ENCODE measurements at regions not wholly inside any gene's neighbourhood (a gene's known extent, or its start where the extent isn't known, plus 50 kb on each side); places are given as distances from the start of the nearest gene placed in this dataset.

DNA sequence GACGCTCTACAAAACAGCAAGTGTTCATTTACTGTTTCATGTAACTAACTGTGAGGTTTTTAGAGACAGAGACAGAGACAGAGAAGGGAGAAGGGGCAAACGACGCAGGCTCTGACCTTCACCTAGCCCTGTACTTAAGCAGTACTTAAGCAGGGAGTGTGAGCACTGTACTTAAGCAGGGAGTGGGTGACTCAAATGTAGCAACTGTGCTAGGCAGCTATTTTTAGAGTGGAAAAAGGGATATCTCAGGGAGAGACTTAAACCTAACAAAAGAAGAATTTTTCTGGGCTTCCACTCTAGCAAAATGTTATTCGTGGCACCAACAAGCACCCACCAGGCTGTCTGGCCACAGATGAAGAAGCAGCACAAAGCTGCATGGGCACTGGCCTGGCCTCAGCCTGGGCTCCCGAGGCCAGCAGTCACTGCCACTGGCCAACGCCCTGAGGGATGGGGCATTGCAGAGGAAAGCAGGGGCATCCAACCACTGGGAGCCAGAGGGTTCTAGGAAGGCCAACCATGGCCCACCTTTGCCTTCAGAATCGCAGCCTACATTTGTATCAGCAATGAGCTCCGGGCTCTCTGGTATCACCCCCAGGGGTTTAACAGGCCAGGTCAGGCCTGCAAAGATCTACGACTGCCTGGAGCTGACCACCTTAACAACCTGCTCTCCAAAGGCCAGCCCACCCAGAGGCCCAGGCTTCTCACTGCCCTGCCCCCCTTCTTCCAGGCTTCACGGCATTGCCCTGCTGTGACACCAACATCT lies 154.3 kb downstream of the TTC32 start:
- no peak for DNase-seq (ENCODE audit: low read depth)

DNA sequence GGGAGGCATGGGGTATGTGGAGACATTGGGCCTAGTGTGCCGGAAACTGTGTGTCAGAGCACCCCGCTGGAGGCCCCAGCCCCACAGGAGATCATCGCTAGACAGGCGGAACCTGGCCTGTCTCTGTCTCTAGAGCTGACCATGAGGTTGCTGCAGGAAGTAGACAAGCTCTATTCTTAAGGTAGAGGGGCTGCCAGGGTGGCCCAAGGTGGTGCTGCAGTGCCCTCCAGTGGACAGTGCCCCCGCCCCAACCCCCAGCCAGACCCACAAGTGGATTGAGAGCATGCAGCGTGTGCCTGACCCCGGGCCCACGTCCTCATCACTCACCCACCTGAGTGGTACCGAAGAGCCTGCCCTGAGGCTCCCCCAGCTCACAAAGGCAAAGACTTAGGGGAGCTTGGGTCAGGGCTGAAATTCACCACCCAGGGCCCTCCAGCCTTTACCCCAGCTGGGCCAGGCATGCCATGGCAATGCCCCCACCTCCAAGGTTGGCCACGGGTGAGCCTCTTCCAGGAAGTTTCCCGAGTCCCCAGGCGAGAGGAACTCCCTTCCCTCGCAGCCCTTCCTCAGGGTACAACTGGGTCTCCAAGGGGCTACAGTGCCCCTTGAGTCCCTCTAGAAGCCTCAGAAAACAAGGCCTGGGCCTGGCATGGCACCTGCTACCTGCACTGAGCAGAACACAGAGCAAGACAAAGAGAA lies 155.0 kb downstream of the TTC32 start:
- DNase-seq (ENCODE audit: low read depth), result peak; percentile 1

DNA sequence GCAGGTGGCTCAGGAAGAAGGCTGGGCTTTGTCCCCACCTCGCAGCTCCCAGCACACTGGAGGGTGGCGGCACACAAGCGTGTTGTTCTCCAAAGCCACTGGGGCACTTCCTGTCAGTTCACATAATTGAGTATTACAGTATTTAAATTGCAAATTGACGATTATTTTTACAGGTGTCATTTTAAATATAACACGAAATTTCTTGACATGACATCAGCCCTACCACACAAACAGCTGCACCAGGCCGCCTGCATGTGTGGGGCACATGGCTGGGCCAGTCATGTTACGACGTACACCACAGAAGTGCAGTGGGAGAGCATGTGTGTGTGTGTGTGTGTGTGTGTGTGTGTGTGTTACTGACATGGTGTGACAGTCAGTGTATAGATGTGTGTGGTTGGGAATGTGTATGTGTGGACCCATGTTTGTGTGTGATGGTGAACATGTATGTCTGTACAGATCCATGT lies 155.6 kb downstream of the TTC32 start:
- no peak for DNase-seq (ENCODE audit: low read depth)

DNA sequence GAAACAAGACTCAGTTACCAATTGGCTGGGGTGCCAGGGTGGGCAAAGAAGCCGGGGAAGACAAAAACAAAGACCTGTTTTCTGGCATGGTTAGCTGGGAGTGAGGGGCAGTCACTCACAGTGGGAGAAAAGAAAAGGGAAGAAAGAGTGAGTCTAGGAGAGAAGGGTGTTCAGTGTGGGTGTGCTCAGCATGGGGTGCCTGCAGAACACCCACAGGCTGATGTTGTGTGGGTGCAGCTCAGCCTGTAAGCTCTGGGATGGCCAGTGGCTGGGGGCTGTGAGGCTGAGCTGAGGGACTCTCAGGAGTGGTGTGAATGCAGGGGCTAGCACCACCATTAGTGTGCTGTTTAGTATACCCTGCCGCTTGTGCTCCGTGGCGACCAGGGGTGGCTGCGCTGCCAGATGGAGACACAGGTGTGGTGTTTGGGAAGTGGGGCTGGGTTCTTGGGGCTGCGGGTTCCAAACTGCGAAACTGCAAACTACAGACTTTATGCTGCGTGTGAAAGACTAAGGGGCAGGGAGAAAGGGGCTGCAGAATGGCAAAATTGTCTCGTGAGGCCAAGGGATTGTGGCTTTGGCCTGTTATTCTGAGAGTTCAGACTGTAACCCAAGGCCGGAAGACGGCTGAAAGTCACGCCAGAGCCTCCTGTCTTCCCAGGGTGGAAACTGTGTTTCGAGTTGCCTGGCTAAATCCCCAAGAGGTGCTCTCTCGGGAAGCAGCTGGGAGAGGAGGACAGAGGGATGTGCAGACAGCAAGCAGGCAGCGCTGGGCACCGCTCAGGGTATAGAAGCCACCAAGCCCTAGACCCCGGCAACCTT lies 156.3 kb downstream of the TTC32 start:
- DNase-seq (ENCODE audit: low read depth), result no peak

DNA sequence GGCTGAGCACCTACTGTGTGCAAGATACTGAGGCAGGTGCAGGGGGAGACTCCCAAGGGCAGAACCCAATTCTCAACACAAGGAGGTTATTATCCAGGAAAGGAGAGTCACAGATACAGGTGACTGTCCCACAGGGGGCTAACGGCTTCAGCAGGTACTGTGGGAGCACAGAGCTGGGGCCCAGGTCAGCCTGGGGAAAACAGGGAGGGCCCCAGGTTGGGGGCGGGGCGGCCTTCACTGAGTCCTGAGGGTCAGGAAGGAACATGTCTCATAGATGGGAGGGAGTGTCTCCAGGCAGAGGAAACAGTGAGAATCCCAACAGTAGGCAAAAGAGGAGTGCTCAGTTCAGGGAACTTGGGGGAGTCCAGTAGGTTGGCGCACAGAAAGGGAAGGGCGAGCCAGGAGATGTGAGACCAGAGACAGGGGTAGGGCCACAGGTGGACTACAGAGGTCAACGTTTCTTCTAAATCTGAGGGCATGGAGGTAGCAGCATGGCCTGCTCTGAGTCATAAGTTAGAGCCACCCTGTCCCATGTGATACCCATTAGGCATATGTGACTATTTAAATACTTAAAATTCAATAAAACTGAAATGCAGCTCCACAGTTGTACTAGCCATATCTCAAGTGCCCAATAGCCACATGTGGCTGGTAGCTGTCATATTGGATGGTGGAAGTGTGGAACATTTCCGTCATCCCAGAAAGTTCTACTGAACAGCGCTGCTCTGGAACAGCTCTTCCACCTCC lies 157.2 kb downstream of the TTC32 start:
- DNase-seq (ENCODE audit: low read depth), result no peak

DNA sequence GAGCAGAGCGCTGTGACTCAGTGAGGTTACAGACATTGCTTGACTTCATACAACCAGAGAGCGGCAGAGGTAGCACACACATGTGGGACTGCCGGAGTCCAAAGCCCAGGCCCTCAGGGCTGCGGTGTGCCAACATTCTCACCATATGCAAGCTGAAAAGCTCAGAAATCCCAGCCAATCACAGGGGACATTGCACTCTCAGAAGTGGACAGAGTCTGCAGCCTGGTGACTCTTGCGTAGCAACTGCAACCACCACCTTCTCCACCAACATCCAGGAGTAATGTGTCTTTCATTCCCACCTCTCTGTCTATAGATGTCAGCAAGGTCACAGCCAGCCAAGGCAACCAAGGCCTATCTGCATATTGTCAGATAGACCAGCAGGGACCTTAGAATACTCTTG lies 158.1 kb downstream of the TTC32 start:
- no peak for DNase-seq (ENCODE audit: low read depth)

DNA sequence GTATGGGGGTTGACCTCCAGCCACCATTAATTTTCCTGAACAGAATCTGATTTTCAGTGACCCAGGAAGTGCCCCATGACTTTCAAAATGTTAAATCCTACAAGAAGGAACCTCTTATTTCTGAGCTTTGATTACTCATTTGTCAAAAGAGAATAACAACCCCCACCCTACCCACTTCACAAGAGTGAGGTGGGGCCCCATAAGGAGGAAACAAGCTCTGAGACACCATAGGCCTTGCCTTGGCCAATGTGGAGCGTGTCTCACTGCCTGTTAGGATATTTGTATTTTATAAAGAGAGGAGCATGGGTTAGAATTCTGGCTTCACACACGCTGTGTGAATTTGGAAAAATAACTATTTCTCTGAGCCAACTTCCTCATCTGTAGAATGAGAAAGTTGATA lies 158.9 kb downstream of the TTC32 start:
- DNase-seq (ENCODE audit: low read depth), result no peak

DNA sequence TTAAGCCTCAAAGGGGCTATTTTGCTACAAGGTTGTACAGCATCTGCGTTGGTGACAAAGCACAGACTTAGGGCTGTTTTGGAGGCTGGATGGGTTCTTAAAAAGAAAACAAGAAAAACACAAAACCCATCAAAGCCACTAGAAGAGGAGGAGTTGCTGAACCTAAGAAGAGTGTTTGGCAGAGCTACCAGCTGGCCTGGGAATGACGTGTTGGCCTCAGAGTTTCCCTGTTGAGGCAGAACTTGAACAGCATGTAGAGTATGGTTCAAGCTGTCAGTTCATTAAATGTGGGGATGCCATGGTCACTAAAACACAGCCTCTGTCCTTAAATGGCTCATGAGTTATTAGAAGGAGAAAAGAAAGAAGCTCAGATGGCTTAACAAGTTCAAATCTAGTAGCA lies 162.5 kb downstream of the TTC32 start:
- no peak for DNase-seq (ENCODE audit: low read depth)

DNA sequence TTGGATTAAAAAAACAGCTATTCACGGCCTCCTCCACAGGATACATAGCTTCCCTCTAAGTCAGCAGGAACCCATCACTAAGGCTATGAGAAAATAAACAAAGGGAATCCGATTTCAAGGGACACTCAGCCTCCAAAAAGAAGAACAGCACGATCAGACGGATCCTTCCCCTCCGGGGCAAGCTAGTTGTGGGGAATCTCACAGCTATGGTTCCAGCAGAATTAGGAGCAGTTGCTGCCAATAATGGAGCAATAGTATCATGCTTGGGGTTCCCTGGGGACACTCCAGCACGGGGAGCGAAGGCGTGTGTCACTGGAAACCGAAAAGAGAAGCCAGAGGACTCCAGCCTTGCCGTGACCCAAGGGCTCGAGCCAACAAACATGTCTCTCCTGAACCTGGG lies 163.1 kb downstream of the TTC32 start:
- no peak for DNase-seq (ENCODE audit: low read depth)

DNA sequence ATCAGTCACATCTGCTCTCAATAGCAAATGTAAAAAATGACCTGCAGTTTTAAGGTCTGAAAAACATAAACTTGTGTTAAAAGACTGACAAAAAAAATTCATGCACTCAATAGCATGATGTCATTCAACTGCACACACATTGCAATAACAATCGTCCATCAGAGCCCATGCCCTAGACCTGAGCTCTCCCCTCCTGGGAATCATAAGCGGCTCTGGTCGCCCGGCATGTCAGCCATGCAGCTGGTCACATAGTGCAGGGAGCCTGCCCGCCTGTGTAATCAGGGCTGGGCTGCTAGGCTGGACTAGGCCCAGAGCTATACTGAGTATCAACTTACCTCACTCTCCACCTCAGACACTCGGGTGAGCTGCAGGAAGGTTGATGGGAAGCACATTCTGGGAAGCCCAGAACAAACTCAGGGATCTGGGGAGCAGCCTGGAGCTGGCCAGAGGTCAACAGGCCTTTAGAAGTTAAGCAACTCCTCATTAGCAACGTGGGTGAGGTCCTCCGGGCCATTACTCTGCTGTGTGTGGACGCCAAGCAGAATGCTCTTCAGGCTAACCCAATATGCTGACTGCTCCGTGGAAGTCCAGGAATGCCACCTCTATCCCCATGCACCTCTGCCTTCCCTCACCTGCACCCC lies 165.5 kb downstream of the TTC32 start:
- no peak for DNase-seq (ENCODE audit: low read depth)

DNA sequence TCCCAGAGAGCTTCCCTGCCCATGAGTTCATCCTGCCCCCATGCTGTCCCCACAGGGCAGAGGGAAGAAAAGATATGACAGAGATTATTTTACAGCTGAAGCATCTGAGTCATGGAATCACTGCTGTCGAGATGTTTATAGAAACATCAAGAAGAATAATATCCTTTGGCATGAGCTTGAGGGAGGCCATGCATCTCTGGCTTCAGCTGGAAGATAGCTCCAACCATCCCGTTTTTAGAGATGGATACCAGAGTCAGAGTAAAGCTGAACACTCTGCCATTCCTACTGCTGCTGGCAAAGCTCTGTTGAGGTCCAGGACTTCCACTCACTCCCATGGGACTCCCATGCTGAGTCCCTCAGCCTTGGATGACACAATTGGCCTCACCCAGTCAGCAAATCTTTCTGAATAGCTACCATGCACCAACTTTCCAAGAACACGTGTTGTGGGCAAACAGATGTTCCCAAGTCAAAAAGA lies 167.8 kb downstream of the TTC32 start:
- DNase-seq (ENCODE audit: low read depth), result no peak

DNA sequence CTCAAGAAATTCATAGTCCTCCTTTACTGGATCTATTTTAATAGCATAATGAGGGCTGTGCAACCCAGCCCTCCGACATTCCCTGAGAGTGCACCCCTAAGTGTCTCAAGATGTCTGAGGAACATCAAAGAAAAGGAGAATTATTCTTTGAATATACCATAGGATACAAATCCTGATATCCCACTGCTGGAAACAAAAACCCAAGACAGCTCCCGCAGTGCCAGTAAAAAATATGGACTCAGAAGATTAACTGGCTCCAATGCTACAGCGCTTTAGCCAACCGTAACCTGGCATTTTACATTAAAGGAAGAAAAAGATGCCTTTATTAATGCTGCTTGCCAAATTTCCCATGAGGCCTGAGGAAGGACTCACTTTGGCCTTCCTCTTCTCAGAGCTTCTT lies 168.4 kb downstream of the TTC32 start:
- no peak for DNase-seq (ENCODE audit: low read depth)

DNA sequence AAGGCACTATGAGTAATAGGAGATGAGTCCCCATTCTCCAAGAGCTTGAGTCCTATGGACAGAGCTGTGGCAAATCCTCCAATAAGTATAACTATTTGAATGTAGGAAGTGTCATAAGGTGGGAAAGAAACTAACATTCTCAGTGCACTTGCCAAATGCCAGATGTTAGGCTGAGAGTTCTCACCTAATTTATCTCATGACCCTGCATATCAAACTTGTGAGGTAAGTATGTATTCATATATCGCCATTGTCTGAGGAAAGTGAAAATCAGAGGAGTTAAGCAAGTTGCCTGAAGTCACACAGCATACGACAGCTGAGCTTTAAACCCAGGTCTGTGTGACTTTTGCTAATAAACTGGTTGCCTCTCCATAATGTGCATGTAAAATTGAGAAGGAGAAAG lies 169.5 kb downstream of the TTC32 start:
- DNase-seq (ENCODE audit: low read depth), result no peak

DNA sequence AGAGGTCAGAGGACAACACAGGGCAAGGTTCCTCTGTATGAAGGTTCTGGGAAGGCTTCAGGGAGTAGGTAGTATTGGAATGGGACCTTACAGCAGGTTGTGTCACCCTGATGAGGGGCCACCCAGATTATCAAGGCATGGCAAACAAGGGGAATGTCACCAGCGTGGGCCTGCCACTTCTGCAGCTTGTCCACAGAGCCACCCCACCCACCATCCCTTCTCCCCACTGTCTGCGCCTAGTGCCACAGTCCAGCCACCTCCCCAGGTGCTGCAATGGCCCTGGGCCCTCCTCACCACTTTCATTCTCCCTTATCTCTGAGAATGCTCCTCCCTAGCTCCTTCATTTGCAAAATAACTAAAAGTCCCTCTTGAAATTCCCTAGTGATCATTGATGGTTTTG lies 170.3 kb downstream of the TTC32 start:
- DNase-seq (ENCODE audit: low read depth), result no peak

DNA sequence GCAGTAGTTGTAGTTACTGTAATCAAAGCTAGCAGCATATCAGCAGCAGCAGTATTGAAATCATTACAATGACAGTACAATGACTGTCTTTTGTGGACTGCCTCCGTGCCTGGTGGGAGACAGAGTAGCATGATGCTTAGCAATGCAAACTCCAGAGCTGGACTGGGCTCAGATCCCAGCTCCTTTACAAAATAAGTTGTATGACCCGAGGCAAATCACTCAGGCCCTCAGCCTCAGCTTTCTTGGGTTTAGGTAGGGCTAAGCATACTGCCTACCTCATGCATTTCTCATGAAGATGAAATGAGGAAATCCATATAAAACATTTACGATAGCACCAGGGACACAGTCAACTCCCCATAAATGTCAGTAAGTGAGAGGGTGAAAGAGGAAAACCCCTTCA lies 170.7 kb downstream of the TTC32 start:
- no peak for DNase-seq (ENCODE audit: low read depth)

DNA sequence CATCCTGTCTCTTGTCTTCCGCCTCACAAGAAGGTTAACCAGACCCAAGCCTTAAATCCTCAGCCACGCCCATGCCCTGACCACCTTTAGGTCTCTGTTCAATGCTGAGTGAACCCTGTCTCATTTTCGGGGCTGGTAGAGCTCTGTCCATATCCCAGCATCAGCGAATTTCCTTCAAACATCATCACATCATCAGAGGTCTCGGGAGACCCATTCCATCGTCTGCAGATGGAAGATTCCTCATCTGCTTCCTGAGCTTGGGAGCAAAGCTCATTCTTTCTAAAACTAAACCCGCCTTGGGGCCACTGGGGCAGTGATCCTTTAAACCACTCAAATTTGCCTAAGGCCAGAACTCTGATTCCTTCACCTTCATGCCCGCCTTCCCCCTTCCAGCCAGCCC lies 173.7 kb downstream of the TTC32 start:
- DNase-seq (ENCODE audit: low read depth), result no peak

DNA sequence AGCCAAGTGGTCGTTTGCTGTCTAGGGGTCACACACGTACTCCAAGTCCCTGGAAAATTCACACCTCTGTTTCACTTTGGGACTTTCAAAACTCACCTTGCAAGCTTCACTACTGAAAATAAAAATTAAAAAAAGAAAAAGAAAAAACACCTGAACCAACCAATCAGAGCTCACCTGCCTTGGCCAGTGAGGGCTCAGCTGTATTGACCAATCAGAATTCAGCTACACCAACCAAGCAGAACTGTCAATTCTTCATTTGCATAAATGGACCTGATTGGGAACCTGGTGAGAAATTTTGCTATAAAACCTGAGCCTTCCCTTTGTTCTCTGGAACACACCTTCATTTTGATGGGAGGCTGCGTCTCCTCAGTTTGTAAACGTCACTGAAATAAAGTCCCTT lies 176.4 kb downstream of the TTC32 start:
- no peak for DNase-seq (ENCODE audit: low read depth)

DNA sequence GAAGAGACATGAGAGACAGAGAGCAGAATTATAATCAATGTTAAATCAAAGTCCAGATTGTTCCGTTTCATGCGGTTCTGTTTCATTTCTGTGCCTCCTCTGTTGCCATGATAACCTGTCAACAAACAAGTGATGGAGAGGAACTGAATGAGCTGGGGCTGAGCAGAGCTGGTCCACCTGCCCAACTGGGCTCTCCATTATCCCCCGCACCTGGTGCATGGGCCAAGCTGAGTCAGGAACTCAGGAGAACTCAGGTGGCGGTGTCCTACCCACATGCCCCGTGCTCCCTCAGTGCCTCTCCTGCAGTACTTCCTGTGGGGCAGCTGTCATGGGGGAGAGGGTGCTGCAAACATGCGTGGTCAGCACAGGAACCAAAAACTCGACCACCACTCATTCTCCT lies 178.8 kb downstream of the TTC32 start:
- DNase-seq (ENCODE audit: low read depth), result no peak

DNA sequence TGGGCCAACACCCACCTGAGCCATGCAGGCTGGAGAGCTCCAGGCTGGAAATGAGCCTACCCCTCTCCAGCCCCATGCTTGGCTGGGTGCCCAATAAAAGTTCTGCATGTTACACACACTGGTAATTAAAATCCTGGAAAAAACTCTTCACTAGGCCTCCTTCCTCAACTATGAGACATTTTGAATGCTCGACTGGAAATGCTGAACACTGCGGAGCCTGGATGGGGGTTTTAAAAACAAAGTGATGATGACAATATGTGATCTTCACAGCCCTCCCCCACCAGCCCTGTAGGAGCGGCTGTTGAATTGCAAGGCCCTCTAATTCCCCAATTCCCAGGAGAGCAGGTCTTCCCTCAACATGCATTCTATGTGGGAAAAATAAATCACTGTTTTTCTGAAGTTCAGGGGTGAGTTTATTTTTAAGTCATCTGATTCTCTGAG lies 179.2 kb downstream of the TTC32 start:
- DNase-seq (ENCODE audit: low read depth), result no peak

DNA sequence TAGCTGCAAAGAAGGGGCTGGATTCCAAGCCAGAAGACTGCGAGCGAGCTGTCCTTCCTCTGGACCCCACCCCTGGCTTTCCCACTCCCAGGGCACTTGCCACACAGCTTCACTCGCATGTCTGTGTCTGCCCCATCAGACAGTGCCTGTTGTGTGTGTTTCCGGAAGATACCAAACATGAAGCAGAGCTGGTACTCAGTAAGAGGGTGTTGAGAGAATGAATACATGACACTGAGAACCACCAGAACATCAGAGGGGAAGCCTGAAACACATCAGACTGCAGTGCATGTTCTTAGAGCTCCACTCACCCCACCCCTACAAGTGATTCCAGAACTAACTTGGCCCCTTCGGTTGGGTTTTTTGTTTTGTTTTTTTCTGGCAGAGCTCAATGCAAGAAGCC lies 181.5 kb downstream of the TTC32 start:
- DNase-seq (ENCODE audit: low read depth), result no peak

DNA sequence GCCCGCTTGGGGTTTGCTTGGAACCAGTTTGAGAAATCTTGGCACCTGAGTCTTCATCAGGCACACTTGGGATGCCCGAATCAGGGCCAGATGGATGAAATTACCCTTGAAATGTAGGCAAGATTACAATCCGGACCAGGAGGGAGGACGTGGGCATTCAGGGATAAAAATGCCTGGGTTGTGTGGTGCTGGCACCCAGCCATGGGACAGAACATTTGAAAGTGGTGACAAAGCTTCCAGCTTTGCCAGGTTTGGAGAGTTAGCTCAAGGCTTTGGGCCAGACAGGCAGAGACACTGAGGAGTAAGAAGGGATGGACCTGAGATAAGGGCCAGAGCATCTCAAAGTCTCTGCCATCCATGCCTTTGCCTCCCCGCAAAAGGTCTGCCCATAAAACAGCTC lies 182.2 kb downstream of the TTC32 start:
- no peak for DNase-seq (ENCODE audit: low read depth)

DNA sequence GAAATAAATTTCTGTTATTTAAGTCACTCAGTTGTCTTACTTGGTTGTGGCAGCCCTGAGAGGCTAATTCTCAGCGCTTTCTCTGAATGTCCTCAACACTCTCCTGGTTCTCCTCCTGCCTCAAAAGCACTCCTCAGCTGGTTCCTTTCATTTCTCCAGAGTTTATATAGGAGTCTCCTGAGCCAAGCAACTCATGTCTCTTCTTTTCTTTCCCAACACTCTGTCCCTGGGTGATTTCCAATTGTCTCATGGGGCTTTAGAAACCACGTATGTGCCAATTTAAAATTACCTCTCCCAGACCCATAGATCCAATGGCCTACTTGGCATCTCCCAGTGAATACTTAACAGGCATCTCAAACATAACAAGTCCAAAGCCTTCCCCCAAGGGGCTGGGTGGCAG lies 184.3 kb downstream of the TTC32 start:
- DNase-seq (ENCODE audit: low read depth), result no peak
